Naive B cell (primary cell): ENCODE measurements at regions not wholly inside any gene's neighbourhood (a gene's known extent, or its start where the extent isn't known, plus 50 kb on each side); places are given as distances from the start of the nearest gene placed in this dataset.
"Not testable (repeated sequence)": the region's sequence is repeated elsewhere in the genome, so short reads cannot be mapped to it uniquely, and the experiment has no call there.

Source experiments
- ATAC-seq, 2 donors: fragments of 150-1000 bp; cut with Tn5 transposase; 2 replicates each; pipeline ENCODE4 v1.10.0; 2021; ENCODE audit warnings: low read depth in 2 of 2, mild to moderate bottlenecking in 2 of 2, moderate library complexity in 2 of 2
- DNase-seq: peaks from one replicate; pipeline ENCODE4 v3.0.0; 2022
- H3K27ac Mint-ChIP-seq, 6 donors: one replicate each; pipeline ENCODE4 v1.8.0; 2020 to 2022; ENCODE audit warnings: mild to moderate bottlenecking in 6 of 6, mixed read lengths in 6 of 6, moderate library complexity in 5 of 6, inconsistent platforms in 2 of 6
- H3K27me3 Mint-ChIP-seq, 3 donors: one replicate each; pipeline ENCODE4 v1.8.0; 2021 to 2022; ENCODE audit warnings: mixed read lengths in 3 of 3, mild to moderate bottlenecking in 1 of 3
- H3K36me3 Mint-ChIP-seq, 2 donors: one replicate each; pipeline ENCODE4 v1.8.0; 2020 to 2022; ENCODE audit warnings: mixed read lengths in 2 of 2, inconsistent platforms in 1 of 2, mild to moderate bottlenecking in 1 of 2
- H3K4me1 Mint-ChIP-seq, 3 donors: one replicate each; pipeline ENCODE4 v1.8.0; 2020 to 2022; ENCODE audit warnings: mixed read lengths in 3 of 3, inconsistent platforms in 1 of 3, mild to moderate bottlenecking in 1 of 3, moderate library complexity in 1 of 3
- H3K4me3 Mint-ChIP-seq, 8 donors: one replicate each; pipeline ENCODE4 v1.8.0; 2020 to 2022; ENCODE audit warnings: mild to moderate bottlenecking in 8 of 8, mixed read lengths in 8 of 8, moderate library complexity in 8 of 8, inconsistent platforms in 2 of 8
- H3K9me3 Mint-ChIP-seq, 7 donors: one replicate each; pipeline ENCODE4 v1.8.0; 2020 to 2022; ENCODE audit warnings: mixed read lengths in 7 of 7, mild to moderate bottlenecking in 5 of 7, inconsistent platforms in 2 of 7, moderate library complexity in 1 of 7

- no peak for ATAC-seq
- Mint-ChIP-seq H3K27ac (no peak overlapping the region), H3K4me3 (no peak overlapping the region), H3K4me1 (no peaks in the 10 kb centered on the region), H3K36me3 (no peaks in the 10 kb centered on the region), H3K9me3 (peaks cover 0 to 2% (median 0%) of the 10 kb centered on the region in 7 donors), H3K27me3 (no peaks in the 10 kb centered on the region)
- DNase-seq, result no peak
Observed at GRCh38 chr3:40939030-40939740, 260.1 kb upstream of the CTNNB1 start.

- Mint-ChIP-seq H3K36me3 (no peaks in the 10 kb centered on the region), H3K27me3 (no peaks in the 10 kb centered on the region), H3K4me1 (no peaks in the 10 kb centered on the region), H3K27ac (no peak overlapping the region), H3K9me3 (peaks cover 0 to 2% (median 0%) of the 10 kb centered on the region in 7 donors), H3K4me3 (no peak overlapping the region)
- ATAC-seq (no peak), DNase-seq (no peak)
Observed at GRCh38 chr3:40939741-40940130, 259.6 kb upstream of the CTNNB1 start.

- no peaks in the 10 kb centered on the region for H3K27me3 Mint-ChIP-seq
- no peaks in the 10 kb centered on the region for H3K36me3 Mint-ChIP-seq
- no peak overlapping the region for H3K4me3 Mint-ChIP-seq
- ATAC-seq (no peak), DNase-seq (no peak)
- H3K4me1 Mint-ChIP-seq, result no peaks in the 10 kb centered on the region
- H3K9me3 Mint-ChIP-seq, result peaks cover 0 to 2% (median 0%) of the 10 kb centered on the region in 7 donors
- H3K27ac Mint-ChIP-seq, result no peak overlapping the region
Observed at GRCh38 chr3:40940651-40941050, 258.7 kb upstream of the CTNNB1 start.

- Mint-ChIP-seq H3K9me3 (peaks cover 0 to 17% (median 9%) of the 10 kb centered on the region in 7 donors), H3K27me3 (peaks cover 0 to 12% (median 11%) of the 10 kb centered on the region in 3 donors)
- H3K4me1 Mint-ChIP-seq, H3K36me3 Mint-ChIP-seq, DNase-seq, H3K27ac Mint-ChIP-seq, H3K4me3 Mint-ChIP-seq, ATAC-seq: not testable (repeated sequence)
Observed at GRCh38 chr3:40947022-40947421, 252.3 kb upstream of the CTNNB1 start.

GRCh38 chr3:40949347-40949746 lies 250.0 kb upstream of the CTNNB1 start:
- H3K36me3 Mint-ChIP-seq, H3K4me3 Mint-ChIP-seq, H3K27ac Mint-ChIP-seq, H3K4me1 Mint-ChIP-seq, DNase-seq, ATAC-seq: not testable (repeated sequence)
- Mint-ChIP-seq H3K27me3 (peaks cover 0 to 12% (median 11%) of the 10 kb centered on the region in 3 donors), H3K9me3 (peaks cover 0 to 30% (median 23%) of the 10 kb centered on the region in 7 donors)

GRCh38 chr3:40951636-40952035 lies 247.7 kb upstream of the CTNNB1 start:
- Mint-ChIP-seq H3K4me1 (no peaks in the 10 kb centered on the region), H3K27me3 (peaks cover 0 to 12% (median 11%) of the 10 kb centered on the region in 3 donors), H3K27ac (peak overlapping the region in 1 of 6 donors; percentile 34), H3K9me3 (peaks cover 0 to 27% (median 18%) of the 10 kb centered on the region in 7 donors), H3K4me3 (no peak overlapping the region), H3K36me3 (no peaks in the 10 kb centered on the region)
- DNase-seq (no peak), ATAC-seq (no peak)

GRCh38 chr3:40961104-40961857 lies 238.0 kb upstream of the CTNNB1 start:
- H3K4me3 Mint-ChIP-seq, result no peak overlapping the region
- no peak overlapping the region for H3K27ac Mint-ChIP-seq
- H3K27me3 Mint-ChIP-seq, result peaks cover 0 to 7% (median 0%) of the 10 kb centered on the region in 3 donors
- H3K36me3 Mint-ChIP-seq, result no peaks in the 10 kb centered on the region
- no peak for ATAC-seq
- DNase-seq, result no peak
- peaks cover 0 to 40% (median 16%) of the 10 kb centered on the region in 7 donors for H3K9me3 Mint-ChIP-seq
- no peaks in the 10 kb centered on the region for H3K4me1 Mint-ChIP-seq

- Mint-ChIP-seq H3K4me1 (peaks cover 2 to 3% (median 3%) of the 10 kb centered on the region in 3 donors), H3K27me3 (peaks cover 0 to 7% (median 0%) of the 10 kb centered on the region in 3 donors), H3K27ac (no peak overlapping the region), H3K36me3 (peaks cover 0 to 5% of the 10 kb centered on the region in 2 donors), H3K4me3 (no peak overlapping the region), H3K9me3 (peaks cover 0 to 41% (median 12%) of the 10 kb centered on the region in 7 donors)
- no peak for ATAC-seq
- no peak for DNase-seq
Observed at GRCh38 chr3:40962721-40963120, 236.6 kb upstream of the CTNNB1 start.

- ATAC-seq (no peak), DNase-seq (no peak)
- H3K27me3 Mint-ChIP-seq, result peaks cover 0 to 4% (median 0%) of the 10 kb centered on the region in 3 donors
- H3K36me3 Mint-ChIP-seq, result peaks cover 6 to 9% of the 10 kb centered on the region in 2 donors
- peak overlapping the region in 2 of 6 donors; percentile 6 to 78 for H3K27ac Mint-ChIP-seq
- H3K9me3 Mint-ChIP-seq, result peaks cover 0 to 21% (median 7%) of the 10 kb centered on the region in 7 donors
- H3K4me3 Mint-ChIP-seq, result peak overlapping the region in 4 of 8 donors; percentile 0 to 26 (median 25)
- H3K4me1 Mint-ChIP-seq, result peaks cover 28 to 53% (median 48%) of the 10 kb centered on the region in 3 donors
Observed at GRCh38 chr3:40968666-40969065, 230.6 kb upstream of the CTNNB1 start.

GRCh38 chr3:40969341-40969740 lies 230.0 kb upstream of the CTNNB1 start:
- DNase-seq (no peak), ATAC-seq (no peak)
- Mint-ChIP-seq H3K36me3 (peaks cover 9 to 12% of the 10 kb centered on the region in 2 donors), H3K27ac (peak overlapping the region in 2 of 6 donors; percentile 13 to 44), H3K4me3 (peak overlapping the region in 3 of 8 donors; percentile 6 to 32 (median 26)), H3K9me3 (peaks cover 0 to 14% (median 8%) of the 10 kb centered on the region in 7 donors), H3K4me1 (peaks cover 34 to 57% (median 48%) of the 10 kb centered on the region in 3 donors), H3K27me3 (no peaks in the 10 kb centered on the region)

GRCh38 chr3:40969756-40970466 lies 229.4 kb upstream of the CTNNB1 start:
- Mint-ChIP-seq H3K27ac (peak overlapping the region in 3 of 6 donors; percentile 26 to 97 (median 44)), H3K4me3 (peak overlapping the region in 3 of 8 donors; percentile 5 to 42 (median 7)), H3K27me3 (no peaks in the 10 kb centered on the region), H3K9me3 (peaks cover 0 to 13% (median 8%) of the 10 kb centered on the region in 7 donors), H3K4me1 (peaks cover 34 to 57% (median 48%) of the 10 kb centered on the region in 3 donors), H3K36me3 (peaks cover 9 to 14% of the 10 kb centered on the region in 2 donors)
- DNase-seq (no peak), ATAC-seq (no peak)

GRCh38 chr3:40971191-40972168 lies 227.8 kb upstream of the CTNNB1 start:
- peak overlapping the region; percentile 50 to 82 (median 72) for H3K4me3 Mint-ChIP-seq
- peak overlapping the region; percentile 94 to 97 (median 96) for H3K27ac Mint-ChIP-seq
- H3K9me3 Mint-ChIP-seq, result peaks cover 0 to 13% (median 8%) of the 10 kb centered on the region in 7 donors
- peaks cover 7 to 14% of the 10 kb centered on the region in 2 donors for H3K36me3 Mint-ChIP-seq
- DNase-seq, result peak; percentile 24
- H3K27me3 Mint-ChIP-seq, result no peaks in the 10 kb centered on the region
- peaks cover 39 to 59% (median 48%) of the 10 kb centered on the region in 3 donors for H3K4me1 Mint-ChIP-seq
- peak; percentile 81 to 84 for ATAC-seq
